KMS-11 (cell line): ENCODE measurements at regions not wholly inside any gene's neighbourhood (a gene's known extent, or its start where the extent isn't known, plus 50 kb on each side); places are given as distances from the start of the nearest gene placed in this dataset.
"Not testable (repeated sequence)": the region's sequence is repeated elsewhere in the genome, so short reads cannot be mapped to it uniquely, and the experiment has no call there.

ENCODE experiments used
- H2AFZ ChIP-seq: fragments of 200-600 bp; sonication (generic); 2 replicates; pipeline ENCODE4 v1.6.1; 2016; ENCODE audit warnings: antibody characterized with exemption, mixed run types, low read depth
- H3K27ac ChIP-seq: fragments of 200-600 bp; sonication (generic); 2 replicates; pipeline ENCODE4 v1.6.1; 2016; ENCODE audit warnings: mild to moderate bottlenecking, mixed run types
- H3K27me3 ChIP-seq: fragments of 200-600 bp; sonication (generic); 2 replicates; pipeline ENCODE4 v1.6.1; 2017; ENCODE audit warnings: mild to moderate bottlenecking, low read depth, mixed run types, moderate library complexity; ENCODE audit not compliant: insufficient read depth
- H3K36me3 ChIP-seq: fragments of 200-600 bp; sonication (generic); 2 replicates; pipeline ENCODE4 v1.6.1; 2017; ENCODE audit warnings: mild to moderate bottlenecking, mixed run types; ENCODE audit not compliant: insufficient read depth
- H3K4me1 ChIP-seq: fragments of 200-600 bp; sonication (generic); 2 replicates; pipeline ENCODE4 v1.6.1; 2016; ENCODE audit warnings: mild to moderate bottlenecking, low read depth, mixed run types; ENCODE audit not compliant: poor library complexity, severe bottlenecking
- H3K4me2 ChIP-seq: fragments of 200-600 bp; sonication (generic); 2 replicates; pipeline ENCODE4 v1.7.0; 2016; ENCODE audit warnings: mild to moderate bottlenecking, mixed run types
- H3K4me3 ChIP-seq: fragments of 200-600 bp; sonication (generic); IDR thresholded peaks from 2 replicates; pipeline ENCODE4 v1.6.1; 2017; ENCODE audit warnings: low read depth, low read length, mixed read lengths; ENCODE audit not compliant: insufficient read depth
- H3K79me2 ChIP-seq: fragments of 200-600 bp; sonication (generic); 2 replicates; pipeline ENCODE4 v1.6.1; 2016; ENCODE audit warnings: low read depth, mixed run types; ENCODE audit not compliant: insufficient read depth
- H3K9ac ChIP-seq: fragments of 200-600 bp; sonication (generic); 2 replicates; pipeline ENCODE4 v1.6.1; 2016; ENCODE audit warnings: mild to moderate bottlenecking, mixed run types
- H4K20me1 ChIP-seq: fragments of 200-600 bp; sonication (generic); 2 replicates; pipeline ENCODE4 v1.6.1; 2016; ENCODE audit warnings: mild to moderate bottlenecking, mixed run types; ENCODE audit not compliant: insufficient read depth
- TF ChIP-seq, protein P1 (sequence below): fragments of 200-600 bp; sonication (generic); conservative IDR thresholded peaks from 2 replicates; pipeline ENCODE4 v1.6.1; 2017; ENCODE audit warnings: low read depth, mild to moderate bottlenecking, antibody characterized with exemption, low read length, moderate library complexity, mixed read lengths

DNA sequence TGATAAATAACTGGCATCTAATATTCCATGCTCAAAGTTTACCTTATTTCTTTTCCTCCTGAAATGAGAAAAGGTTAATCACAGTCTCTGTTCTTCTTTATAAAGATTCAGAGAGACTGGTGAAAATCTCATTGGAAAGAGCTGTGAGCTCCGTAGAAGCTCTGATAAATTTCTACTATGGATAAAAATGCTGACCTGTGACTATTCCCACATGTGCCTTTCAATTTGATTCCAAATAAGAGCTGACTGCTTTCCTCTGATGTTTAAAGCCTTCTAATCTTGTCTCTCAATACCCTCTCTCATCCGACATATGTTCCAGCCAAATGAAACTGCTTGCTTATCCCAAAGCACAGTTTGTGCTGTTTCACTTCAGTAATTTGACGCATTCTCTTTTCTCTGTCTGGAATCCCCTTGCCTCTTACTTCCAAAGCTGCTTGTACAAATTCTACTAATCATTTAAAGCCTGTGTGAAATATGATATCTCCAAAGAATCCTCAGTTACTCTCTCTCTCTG is 130.1 kb downstream of the RTP4 start:
- Histone ChIP-seq H4K20me1 (no peaks in the 10 kb centered on the region), H3K4me3 (no peak overlapping the region), H3K9ac (no peak overlapping the region), H3K27ac (no peak overlapping the region), H2AFZ (no peak overlapping the region), H3K79me2 (no peaks in the 10 kb centered on the region), H3K4me1 (no peaks in the 10 kb centered on the region), H3K27me3 (no peaks in the 10 kb centered on the region), H3K36me3 (no peaks in the 10 kb centered on the region), H3K4me2 (no peak overlapping the region)
- TF ChIP-seq, protein P1, sequence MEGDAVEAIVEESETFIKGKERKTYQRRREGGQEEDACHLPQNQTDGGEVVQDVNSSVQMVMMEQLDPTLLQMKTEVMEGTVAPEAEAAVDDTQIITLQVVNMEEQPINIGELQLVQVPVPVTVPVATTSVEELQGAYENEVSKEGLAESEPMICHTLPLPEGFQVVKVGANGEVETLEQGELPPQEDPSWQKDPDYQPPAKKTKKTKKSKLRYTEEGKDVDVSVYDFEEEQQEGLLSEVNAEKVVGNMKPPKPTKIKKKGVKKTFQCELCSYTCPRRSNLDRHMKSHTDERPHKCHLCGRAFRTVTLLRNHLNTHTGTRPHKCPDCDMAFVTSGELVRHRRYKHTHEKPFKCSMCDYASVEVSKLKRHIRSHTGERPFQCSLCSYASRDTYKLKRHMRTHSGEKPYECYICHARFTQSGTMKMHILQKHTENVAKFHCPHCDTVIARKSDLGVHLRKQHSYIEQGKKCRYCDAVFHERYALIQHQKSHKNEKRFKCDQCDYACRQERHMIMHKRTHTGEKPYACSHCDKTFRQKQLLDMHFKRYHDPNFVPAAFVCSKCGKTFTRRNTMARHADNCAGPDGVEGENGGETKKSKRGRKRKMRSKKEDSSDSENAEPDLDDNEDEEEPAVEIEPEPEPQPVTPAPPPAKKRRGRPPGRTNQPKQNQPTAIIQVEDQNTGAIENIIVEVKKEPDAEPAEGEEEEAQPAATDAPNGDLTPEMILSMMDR = no peak

DNA sequence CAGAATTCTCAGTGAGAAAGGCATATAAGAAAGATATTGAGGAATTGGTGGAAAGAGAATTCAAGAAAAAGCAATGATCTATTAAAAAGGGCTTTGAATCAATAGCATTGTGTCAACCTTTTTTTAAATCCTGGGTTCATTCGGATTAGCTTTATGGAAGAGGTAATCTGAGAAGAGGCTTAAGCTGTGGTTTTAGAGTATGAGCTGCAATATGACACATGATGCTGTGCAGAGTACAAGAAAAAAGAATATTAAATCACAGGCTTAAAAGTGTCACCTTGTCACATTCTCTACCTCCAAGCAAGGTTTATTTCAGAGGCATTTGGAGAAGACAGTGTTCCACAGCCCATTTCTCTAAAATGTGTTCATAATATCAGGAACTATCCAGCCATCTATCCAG is 128.9 kb downstream of the RTP4 start:
- Histone ChIP-seq H2AFZ (no peak overlapping the region), H3K27me3 (no peaks in the 10 kb centered on the region), H3K4me1 (no peaks in the 10 kb centered on the region), H4K20me1 (no peaks in the 10 kb centered on the region), H3K4me3 (no peak overlapping the region), H3K79me2 (no peaks in the 10 kb centered on the region), H3K27ac (no peak overlapping the region), H3K9ac (no peak overlapping the region), H3K4me2 (no peak overlapping the region), H3K36me3 (no peaks in the 10 kb centered on the region)
- TF ChIP-seq, protein P1 = no peak

DNA sequence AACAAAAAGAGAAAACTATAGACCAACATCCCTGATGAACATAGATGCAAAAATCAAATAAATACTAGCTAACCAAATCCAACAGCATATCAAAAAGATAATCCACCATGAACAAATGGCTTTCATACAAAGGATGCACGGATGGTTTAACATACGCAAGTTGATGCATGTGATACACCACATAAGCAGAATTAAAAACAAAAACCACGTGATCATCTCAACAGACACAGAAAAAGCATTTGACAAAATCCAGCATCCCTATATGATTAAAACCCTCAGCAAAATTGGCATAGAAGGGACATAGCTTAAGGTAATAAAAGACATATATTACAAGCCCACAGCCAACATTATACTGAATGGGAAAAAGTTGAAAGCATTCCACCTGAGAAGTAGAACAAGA is 125.9 kb downstream of the RTP4 start:
- not testable (repeated sequence) for H3K79me2 ChIP-seq, H2AFZ ChIP-seq, H3K27ac ChIP-seq, H3K4me1 ChIP-seq, H4K20me1 ChIP-seq, H3K4me3 ChIP-seq, H3K4me2 ChIP-seq, H3K9ac ChIP-seq, H3K36me3 ChIP-seq, H3K27me3 ChIP-seq

DNA sequence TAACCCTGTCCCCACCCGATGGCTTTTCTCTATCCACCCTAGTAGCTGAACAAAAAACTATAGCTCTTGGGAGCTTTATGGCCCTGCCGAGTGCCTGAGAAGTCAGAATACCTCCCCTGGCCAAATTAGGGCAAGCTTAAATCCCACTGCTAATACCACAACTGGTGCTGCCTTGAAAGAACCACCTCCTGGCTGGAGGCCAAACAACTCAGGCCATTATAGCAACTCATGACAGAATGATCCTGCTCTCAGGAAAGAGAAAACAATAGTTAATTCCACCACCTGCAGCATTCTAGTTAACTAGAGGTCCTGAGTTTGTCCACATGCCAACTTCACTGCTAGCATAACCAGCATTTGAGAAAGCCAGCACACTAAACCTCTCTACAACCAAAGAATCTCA is 123.2 kb downstream of the RTP4 start:
- Histone ChIP-seq H3K27me3 (no peaks in the 10 kb centered on the region), H3K79me2 (no peaks in the 10 kb centered on the region), H3K4me1 (no peaks in the 10 kb centered on the region), H2AFZ (no peak overlapping the region), H4K20me1 (no peaks in the 10 kb centered on the region), H3K4me2 (no peak overlapping the region), H3K36me3 (no peaks in the 10 kb centered on the region), H3K4me3 (no peak overlapping the region), H3K27ac (no peak overlapping the region), H3K9ac (no peak overlapping the region)
- TF ChIP-seq, protein P1 = no peak

DNA sequence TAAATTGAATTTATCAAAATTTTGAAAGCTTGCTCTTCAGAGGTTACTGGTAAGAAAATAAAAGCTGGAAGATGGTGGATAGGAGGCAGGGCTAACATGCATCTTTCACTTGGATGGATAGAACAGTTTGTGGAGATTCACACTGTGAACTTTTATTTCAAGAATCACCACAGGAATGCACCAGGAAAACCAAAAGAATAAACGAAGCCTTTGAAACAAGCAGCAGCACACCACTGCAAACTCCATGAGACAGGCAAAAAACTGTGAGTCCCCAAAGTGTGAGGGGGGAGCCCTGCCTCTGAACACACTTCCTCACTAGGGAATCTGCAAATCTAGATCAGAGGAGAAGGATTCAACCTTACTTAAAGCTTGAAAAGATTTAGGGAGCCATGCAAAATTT is 122.2 kb downstream of the RTP4 start:
- Histone ChIP-seq H3K36me3 (no peaks in the 10 kb centered on the region), H2AFZ (no peak overlapping the region), H3K27ac (no peak overlapping the region), H3K4me1 (no peaks in the 10 kb centered on the region), H3K4me2 (no peak overlapping the region), H3K27me3 (no peaks in the 10 kb centered on the region), H3K9ac (no peak overlapping the region), H4K20me1 (no peaks in the 10 kb centered on the region), H3K79me2 (no peaks in the 10 kb centered on the region), H3K4me3 (no peak overlapping the region)
- TF ChIP-seq, protein P1 = no peak
